ENCODE measurements at regions not wholly inside any gene's neighbourhood (a gene's known extent, or its start where the extent isn't known, plus 50 kb on each side); places are given as distances from the start of the nearest gene placed in this dataset.

GRCh38 chr9:89953824-89954615 is 349.2 kb downstream of the GADD45G start:
- Histone ChIP-seq H3F3A (ENCODE audit: insufficient read depth, low read length) (no peaks in the 10 kb centered on the region), H3K79me2 (ENCODE audit: low read length) (no peaks in the 10 kb centered on the region), H3K36me3 (replicated peaks; ENCODE audit: insufficient read depth, low read length) (no peaks in the 10 kb centered on the region), H2AFZ (ENCODE audit: low read length) (no peak overlapping the region), H3K27ac (ENCODE audit: low read length) (no peak overlapping the region), H3K4me1 (ENCODE audit: low read length) (no peaks in the 10 kb centered on the region), H3K4me2 (ENCODE audit: low read depth, low read length) (no peak overlapping the region), H3K27me3 (replicated peaks; ENCODE audit: insufficient read depth, low read length) (no peaks in the 10 kb centered on the region), H3K9ac (ENCODE audit: low read length) (no peak overlapping the region), H3K4me3 (ENCODE audit: low read length) (no peak overlapping the region), H3K9me2 (replicated peaks; ENCODE audit: insufficient read depth, low read length) (no peaks in the 10 kb centered on the region), H4K20me1 (ENCODE audit: insufficient read depth, low read length) (no peaks in the 10 kb centered on the region), H3K9me3 (replicated peaks; ENCODE audit: insufficient read depth, low read length) (no peaks in the 10 kb centered on the region)
- TF ChIP-seq EZH2phosphoT487 (IDR thresholded peaks at IDR 0.05; ENCODE audit: low read length), result no peak
- TF ChIP-seq EZH2 (optimal IDR thresholded peaks at IDR 0.05; ENCODE audit: low read depth, low read length), result no peak
- TF ChIP-seq, protein P1, sequence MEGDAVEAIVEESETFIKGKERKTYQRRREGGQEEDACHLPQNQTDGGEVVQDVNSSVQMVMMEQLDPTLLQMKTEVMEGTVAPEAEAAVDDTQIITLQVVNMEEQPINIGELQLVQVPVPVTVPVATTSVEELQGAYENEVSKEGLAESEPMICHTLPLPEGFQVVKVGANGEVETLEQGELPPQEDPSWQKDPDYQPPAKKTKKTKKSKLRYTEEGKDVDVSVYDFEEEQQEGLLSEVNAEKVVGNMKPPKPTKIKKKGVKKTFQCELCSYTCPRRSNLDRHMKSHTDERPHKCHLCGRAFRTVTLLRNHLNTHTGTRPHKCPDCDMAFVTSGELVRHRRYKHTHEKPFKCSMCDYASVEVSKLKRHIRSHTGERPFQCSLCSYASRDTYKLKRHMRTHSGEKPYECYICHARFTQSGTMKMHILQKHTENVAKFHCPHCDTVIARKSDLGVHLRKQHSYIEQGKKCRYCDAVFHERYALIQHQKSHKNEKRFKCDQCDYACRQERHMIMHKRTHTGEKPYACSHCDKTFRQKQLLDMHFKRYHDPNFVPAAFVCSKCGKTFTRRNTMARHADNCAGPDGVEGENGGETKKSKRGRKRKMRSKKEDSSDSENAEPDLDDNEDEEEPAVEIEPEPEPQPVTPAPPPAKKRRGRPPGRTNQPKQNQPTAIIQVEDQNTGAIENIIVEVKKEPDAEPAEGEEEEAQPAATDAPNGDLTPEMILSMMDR (IDR thresholded peaks at IDR 0.05; ENCODE audit: low read length), result no peak
- no peak for DNase-seq

- Histone ChIP-seq H3K9me3 (replicated peaks; ENCODE audit: insufficient read depth, low read length) (no peaks in the 10 kb centered on the region), H3K4me3 (ENCODE audit: low read length) (no peak overlapping the region), H3K4me1 (ENCODE audit: low read length) (no peaks in the 10 kb centered on the region), H3K4me2 (ENCODE audit: low read depth, low read length) (no peak overlapping the region), H3K36me3 (replicated peaks; ENCODE audit: insufficient read depth, low read length) (no peaks in the 10 kb centered on the region), H3K9ac (ENCODE audit: low read length) (no peak overlapping the region), H3F3A (ENCODE audit: insufficient read depth, low read length) (no peaks in the 10 kb centered on the region), H3K9me2 (replicated peaks; ENCODE audit: insufficient read depth, low read length) (no peaks in the 10 kb centered on the region), H3K79me2 (ENCODE audit: low read length) (no peaks in the 10 kb centered on the region), H3K27ac (ENCODE audit: low read length) (no peak overlapping the region), H4K20me1 (ENCODE audit: insufficient read depth, low read length) (no peaks in the 10 kb centered on the region), H2AFZ (ENCODE audit: low read length) (no peak overlapping the region), H3K27me3 (replicated peaks; ENCODE audit: insufficient read depth, low read length) (no peaks in the 10 kb centered on the region)
- DNase-seq, result no peak
- TF ChIP-seq EZH2phosphoT487 (IDR thresholded peaks at IDR 0.05; ENCODE audit: low read length) (no peak), EZH2 (optimal IDR thresholded peaks at IDR 0.05; ENCODE audit: low read depth, low read length) (no peak)
- TF ChIP-seq, protein P1 (IDR thresholded peaks at IDR 0.05; ENCODE audit: low read length), result no peak
Observed at GRCh38 chr9:89955144-89955543, 350.3 kb downstream of the GADD45G start.

DNA sequence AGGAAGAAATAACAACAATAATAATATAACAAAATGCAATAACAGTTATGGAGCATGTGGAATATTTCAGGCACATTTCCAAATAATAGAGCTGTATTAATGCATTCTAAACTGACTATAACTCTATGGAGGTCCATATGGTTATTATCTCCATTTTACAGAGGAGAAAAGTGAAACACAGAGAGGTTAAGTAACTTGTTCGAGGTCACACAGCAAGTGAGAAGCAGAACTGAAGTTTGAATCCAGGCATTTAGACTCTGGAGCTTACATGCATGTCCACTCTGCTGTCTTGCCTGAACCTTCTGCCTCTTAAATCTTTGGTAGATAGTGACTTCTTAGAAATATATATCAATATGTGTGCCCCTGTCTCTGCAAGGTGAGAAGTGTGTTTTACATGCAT is 350.8 kb downstream of the GADD45G start:
- no peak for TF ChIP-seq EZH2phosphoT487 (IDR thresholded peaks at IDR 0.05; ENCODE audit: low read length)
- TF ChIP-seq EZH2 (optimal IDR thresholded peaks at IDR 0.05; ENCODE audit: low read depth, low read length), result no peak
- TF ChIP-seq, protein P1 (IDR thresholded peaks at IDR 0.05; ENCODE audit: low read length), result no peak
- H3K4me3 ChIP-seq (ENCODE audit: low read length), result no peak overlapping the region
- no peak overlapping the region for H3K27ac ChIP-seq (ENCODE audit: low read length)

More for the DNA sequence above, 350.8 kb downstream of the GADD45G start:
- no peaks in the 10 kb centered on the region for H3K79me2 ChIP-seq (ENCODE audit: low read length)
- H3K4me1 ChIP-seq (ENCODE audit: low read length), result no peaks in the 10 kb centered on the region
- H3K4me2 ChIP-seq (ENCODE audit: low read depth, low read length), result no peak overlapping the region
- H3K9ac ChIP-seq (ENCODE audit: low read length), result no peak overlapping the region
- H3K9me2 ChIP-seq (replicated peaks; ENCODE audit: insufficient read depth, low read length), result no peaks in the 10 kb centered on the region
- no peak for DNase-seq
- H3K27me3 ChIP-seq (replicated peaks; ENCODE audit: insufficient read depth, low read length), result no peaks in the 10 kb centered on the region
- H3K9me3 ChIP-seq (replicated peaks; ENCODE audit: insufficient read depth, low read length), result no peaks in the 10 kb centered on the region
- H2AFZ ChIP-seq (ENCODE audit: low read length), result no peak overlapping the region
- H4K20me1 ChIP-seq (ENCODE audit: insufficient read depth, low read length), result no peaks in the 10 kb centered on the region
- H3F3A ChIP-seq (ENCODE audit: insufficient read depth, low read length), result no peaks in the 10 kb centered on the region
- H3K36me3 ChIP-seq (replicated peaks; ENCODE audit: insufficient read depth, low read length), result no peaks in the 10 kb centered on the region
